T47D (cell line): ENCODE measurements at regions not wholly inside any gene's neighbourhood (a gene's known extent, or its start where the extent isn't known, plus 50 kb on each side); places are given as distances from the start of the nearest gene placed in this dataset.
A peak's percentile ranks its signal among the peaks of the same experiment; 100 is the strongest.

Experiments used
- DNase-seq, 2 experiments: peaks; one replicate each; pipeline versions ENCODE4 v3.0.0 to v3.0.0-alpha.2; 2011 to 2012; ENCODE audit warnings: low read depth in 1 of 2, low spot score in 1 of 2
- JUND ChIP-seq: IDR thresholded peaks from 2 replicates; pipeline ENCODE4 v1.6.1; 2012; ENCODE audit warnings: low read depth
- in situ Hi-C: cut with HindIII; loops from 2 replicates; pipeline ENCODE4 v1.10.0; 2016; ENCODE audit warnings: low sequenced_read_pairs, low pct_unique_long_range_greater_than_20kb

- no peak for TF ChIP-seq JUND
- in situ Hi-C loops: no loop called here
- no peak for DNase-seq
Observed at GRCh38 chr4:38605181-38605752, 58.7 kb upstream of the KLF3 start.

GRCh38 chr4:38605753-38606586 is 58.0 kb upstream of the KLF3 start:
- peak in 1 of 2 experiments; percentile 57 for DNase-seq
- in situ Hi-C loops: no loop called here

GRCh38 chr4:38606587-38606905 is 57.5 kb upstream of the KLF3 start:
- no peak for TF ChIP-seq JUND
- DNase-seq: no peak
- in situ Hi-C loops: no loop called here

More at GRCh38 chr4:38605753-38606586, 58.0 kb upstream of the KLF3 start:
- TF ChIP-seq JUND: no peak

DNA sequence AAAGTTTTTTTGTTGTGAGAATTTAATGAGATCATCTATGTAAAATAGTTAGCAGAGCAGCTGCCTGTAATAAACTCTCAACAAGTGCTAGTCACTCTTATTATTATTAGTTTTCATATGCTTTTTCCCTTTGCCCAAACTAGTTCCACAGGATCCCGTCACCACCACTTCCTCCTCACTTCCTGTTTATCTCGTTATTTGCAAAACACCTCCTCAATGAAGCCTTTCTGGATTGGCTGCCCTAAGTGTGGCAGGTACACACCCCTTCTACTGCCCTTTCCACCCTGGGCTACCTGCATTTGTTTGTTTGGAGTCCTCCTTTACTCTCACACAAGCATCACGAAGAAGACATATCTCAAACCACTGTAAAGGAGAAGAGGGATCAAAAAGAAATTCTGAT is 54.4 kb upstream of the KLF3 start:
- no peak for TF ChIP-seq JUND
- peak in 1 of 2 experiments; percentile 81 for DNase-seq
- in situ Hi-C loops: no loop called here

DNA sequence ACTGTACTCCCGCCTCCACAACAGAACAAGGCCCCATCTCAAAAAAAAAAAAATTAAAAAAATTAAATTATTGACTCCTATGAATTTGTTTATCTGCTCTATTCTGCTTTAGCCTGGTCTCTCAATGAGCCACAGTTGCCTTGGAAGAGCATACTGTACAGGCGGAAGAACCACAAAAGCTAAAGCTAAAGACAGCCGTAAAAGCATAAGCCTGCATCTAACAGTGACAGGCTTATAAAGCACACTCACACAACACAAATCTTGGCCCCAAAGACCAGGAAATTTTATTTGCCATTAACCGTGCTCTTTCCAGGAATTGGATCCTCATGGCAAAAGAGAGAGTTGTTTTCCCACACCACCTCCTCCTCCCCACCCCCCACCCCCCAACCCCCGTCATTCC is 53.5 kb upstream of the KLF3 start:
- no peak for TF ChIP-seq JUND
- DNase-seq: no peak
- in situ Hi-C loops: no loop called here

- peak in 1 of 2 experiments; percentile 45 for DNase-seq
- in situ Hi-C loops: no loop called here
- no peak for TF ChIP-seq JUND
Observed at GRCh38 chr4:38610966-38611431, 53.0 kb upstream of the KLF3 start.

- no peak for DNase-seq
- in situ Hi-C loops: no loop called here
- no peak for TF ChIP-seq JUND
Observed at GRCh38 chr4:38611676-38612075, 52.3 kb upstream of the KLF3 start.

- in situ Hi-C loops: no loop called here
- peak in 1 of 2 experiments; percentile 28 for DNase-seq
- TF ChIP-seq JUND: no peak
Observed at GRCh38 chr4:38612646-38613414, 51.2 kb upstream of the KLF3 start.
